ENCODE measurements at regions not wholly inside any gene's neighbourhood (a gene's known extent, or its start where the extent isn't known, plus 50 kb on each side); places are given as distances from the start of the nearest gene placed in this dataset.

GRCh38 chr3:10709110-10709781, 106.8 kb upstream of the SLC6A11 start:
- TF ChIP-seq CTCF (IDR thresholded peaks at IDR 0.05) (no peak), POLR2A (IDR thresholded peaks at IDR 0.05) (no peak)

Measured in Peyer's patch (tissue), 4 donors.